OCI-LY1 (cell line): ENCODE measurements at regions not wholly inside any gene's neighbourhood (a gene's known extent, or its start where the extent isn't known, plus 50 kb on each side); places are given as distances from the start of the nearest gene placed in this dataset.

Source experiments
- CTCF ChIP-seq: fragments of 200-600 bp; sonication (generic), shearing (Covaris generic); IDR thresholded peaks from 2 replicates; pipeline ENCODE4 v1.5.1; 2017; ENCODE audit warnings: mild to moderate bottlenecking, antibody characterized with exemption, low read length, moderate library complexity, mixed read lengths
- EZH2 ChIP-seq: fragments of 200-600 bp; sonication (generic), shearing (Covaris generic); IDR thresholded peaks from 2 replicates; pipeline ENCODE4 v1.8.0; 2017; ENCODE audit warnings: borderline replicate concordance, mixed run types, mild to moderate bottlenecking, antibody characterized with exemption, low read length, moderate library complexity, mixed read lengths

- TF ChIP-seq CTCF (no peak), EZH2 (no peak)
Observed at GRCh38 chr4:133390198-133390855, 241.2 kb downstream of the PCDH10 start.
